LoVo (cell line): ENCODE measurements at regions not wholly inside any gene's neighbourhood (a gene's known extent, or its start where the extent isn't known, plus 50 kb on each side); places are given as distances from the start of the nearest gene placed in this dataset.

ENCODE experiments used
- DNase-seq: peaks from one replicate; pipeline ENCODE4 v3.0.0-alpha.2; 2016; ENCODE audit warnings: low spot score

DNA sequence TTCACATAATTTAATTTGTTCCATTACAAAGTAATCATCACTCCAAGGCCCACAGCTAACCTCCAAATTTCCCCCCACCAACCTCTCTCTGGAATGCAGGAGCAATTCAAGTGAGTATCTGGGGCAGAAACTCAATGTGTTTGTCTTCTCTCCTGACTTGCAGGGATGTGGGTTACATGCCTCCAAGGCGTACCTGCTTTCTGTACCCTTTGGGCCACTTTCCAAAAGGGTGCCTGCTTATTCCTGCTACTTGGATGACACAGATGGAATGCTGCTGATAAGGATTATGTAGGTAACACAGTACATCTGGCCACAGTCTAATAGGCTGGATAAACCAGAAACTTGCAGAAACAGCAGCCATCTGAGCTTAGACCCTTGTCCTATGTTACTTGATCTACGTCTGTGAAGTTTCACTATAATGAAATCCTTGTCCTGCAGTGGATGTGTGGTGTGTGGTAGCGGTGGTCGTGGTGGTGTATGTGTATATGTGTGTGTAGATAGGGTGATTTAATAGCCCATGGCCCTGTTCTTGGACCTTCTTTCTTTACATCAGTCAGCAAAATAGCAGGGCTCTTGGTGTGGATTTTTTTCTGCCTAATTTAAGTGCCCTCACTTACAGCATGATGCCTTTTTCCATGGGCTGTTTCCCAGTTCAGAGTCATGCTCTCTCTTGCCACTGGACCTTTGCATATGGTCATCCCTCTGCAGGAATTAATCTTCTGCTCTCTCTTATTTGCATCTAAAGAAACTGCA, 175.9 kb downstream of the ZDHHC21 start:
- no peak for DNase-seq

DNA sequence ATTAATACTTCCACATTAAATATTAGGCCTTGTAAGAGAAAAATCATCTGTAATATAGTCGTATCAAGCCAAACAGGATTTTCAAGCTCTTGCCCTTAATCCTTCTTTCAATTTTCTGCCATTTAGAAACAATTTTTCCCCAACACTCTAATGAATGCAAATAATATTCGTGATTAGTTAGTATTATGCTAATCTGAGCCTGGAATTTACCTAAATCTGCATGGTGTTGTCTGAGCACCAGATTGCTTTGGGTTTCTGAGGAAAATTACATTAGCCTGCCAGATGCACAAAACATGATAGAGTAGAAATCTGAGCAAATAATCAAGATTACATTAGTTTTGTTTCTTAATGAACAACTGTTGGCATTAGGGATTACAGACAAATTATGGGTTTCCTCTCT, 176.6 kb downstream of the ZDHHC21 start:
- DNase-seq, result no peak

DNA sequence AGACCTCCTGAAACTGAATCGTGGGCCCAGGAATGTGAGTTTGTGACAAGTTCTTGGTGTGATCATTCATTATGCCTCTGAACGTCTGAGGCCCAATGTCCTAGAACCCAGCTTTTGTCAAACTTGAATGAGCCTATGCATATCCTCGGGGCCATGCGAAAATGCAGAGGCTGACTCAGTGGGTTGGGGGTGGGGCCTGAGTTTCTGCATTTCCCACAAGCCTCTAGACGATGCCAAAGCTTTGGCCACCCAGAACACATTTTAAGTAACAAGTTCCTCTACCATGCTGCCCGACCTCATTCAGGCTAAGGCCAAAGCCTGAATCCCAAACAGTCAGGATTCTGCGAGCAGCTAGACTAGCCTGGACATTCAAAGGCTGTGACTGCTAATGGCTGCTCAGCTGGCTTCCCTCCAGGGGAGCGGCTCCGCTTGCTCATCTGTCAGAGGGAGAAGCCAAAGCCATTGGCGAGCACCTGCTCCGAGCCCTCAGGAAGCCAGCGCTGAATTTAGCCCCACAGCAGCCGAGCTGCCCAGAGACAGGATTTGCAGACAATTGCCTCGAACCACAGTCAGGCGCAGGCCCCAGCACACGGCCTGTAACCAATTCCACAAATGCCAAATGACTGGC, 177.5 kb downstream of the ZDHHC21 start:
- DNase-seq, result no peak

DNA sequence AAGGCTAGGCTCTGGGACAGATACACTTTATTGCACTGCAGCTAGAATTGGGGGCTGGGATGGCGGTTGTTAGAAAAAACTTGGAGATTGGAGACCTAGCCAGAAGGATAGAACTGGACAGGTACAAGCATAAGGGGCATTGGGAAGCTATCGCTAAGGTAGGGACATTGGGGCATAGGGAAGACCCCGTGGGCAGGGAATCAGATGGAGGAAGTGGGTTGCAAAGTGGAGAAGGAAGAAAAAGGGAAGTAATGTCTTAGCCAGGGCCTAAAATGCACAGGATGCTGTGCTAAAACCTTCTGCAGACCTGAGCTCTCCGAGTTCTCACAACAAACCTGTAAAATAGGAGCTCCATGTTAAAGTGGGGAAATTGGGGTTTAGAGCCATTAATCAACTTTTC, 178.2 kb downstream of the ZDHHC21 start:
- no peak for DNase-seq

DNA sequence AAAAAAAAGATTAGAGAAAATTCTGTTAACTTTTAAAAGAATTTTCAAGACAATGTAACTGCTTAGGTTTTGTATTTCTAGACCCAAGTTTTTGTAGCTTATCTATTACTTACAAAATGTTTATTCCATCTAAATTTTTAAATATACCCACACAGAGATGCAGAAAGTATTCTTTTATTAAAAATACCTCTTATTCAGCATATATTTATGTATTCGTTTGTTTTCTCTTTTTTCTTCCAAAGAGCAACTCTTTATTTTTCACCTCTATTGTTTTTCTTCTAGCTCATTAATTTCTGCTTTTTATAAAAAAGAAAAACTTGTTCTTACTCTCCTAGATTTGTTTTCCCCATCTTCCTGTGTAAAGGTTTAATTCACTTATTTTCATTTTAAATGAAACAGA, 180.3 kb downstream of the ZDHHC21 start:
- no peak for DNase-seq

DNA sequence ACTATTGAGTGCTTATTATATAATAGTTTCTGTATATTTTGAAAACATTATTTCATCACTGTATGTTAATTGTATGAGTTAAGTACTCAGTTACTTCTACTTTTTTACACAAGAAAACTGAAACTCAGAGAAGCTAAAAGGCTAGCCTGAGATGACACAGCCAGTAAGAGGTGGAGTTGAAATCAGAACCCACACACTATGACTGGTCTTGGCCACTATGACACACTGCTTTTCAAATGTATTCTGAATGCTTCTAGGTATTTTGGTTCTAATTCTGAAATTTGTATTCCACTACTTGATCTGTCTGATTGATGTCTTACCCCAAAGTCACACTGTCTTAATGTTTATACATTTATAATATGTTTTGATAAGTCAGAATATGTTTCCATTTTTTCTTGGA, 181.8 kb downstream of the ZDHHC21 start:
- no peak for DNase-seq

DNA sequence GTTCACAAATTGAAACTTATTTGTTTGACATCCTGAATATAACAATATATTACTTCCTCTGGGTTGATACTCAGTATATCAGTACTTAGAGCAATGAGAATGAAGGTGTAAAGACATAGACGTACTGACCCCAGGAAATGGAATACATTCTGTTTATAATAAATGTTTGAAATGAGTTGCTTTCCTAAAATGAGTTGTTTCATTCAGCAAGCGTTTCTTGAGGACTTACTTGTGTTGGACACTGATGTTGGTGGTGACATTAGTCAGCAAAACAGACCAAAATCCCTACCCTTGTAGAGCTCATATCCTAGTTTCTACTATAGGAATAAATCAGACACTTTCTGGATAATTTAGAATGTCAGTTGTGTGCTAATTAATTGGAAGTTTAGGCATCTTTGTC, 184.3 kb downstream of the ZDHHC21 start:
- DNase-seq, result no peak

DNA sequence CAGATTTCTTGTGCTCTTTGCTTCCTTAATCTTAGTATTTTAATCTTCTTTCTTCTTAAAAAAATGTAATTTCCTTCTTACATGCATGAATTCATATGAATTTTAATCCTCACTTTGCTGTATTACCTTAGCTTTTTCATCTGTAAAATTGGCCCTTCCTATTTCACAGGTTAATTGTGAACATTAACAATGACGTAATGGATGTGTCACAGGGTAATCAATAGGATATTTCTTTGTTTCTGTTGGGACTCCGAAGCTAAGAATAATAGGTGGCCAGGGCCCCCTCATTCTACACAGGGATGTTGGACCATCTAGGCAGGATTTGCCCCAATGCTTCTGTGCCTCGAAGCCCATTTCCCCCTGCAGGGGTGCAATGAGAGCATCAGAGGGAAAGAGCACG, 187.4 kb upstream of the NFIB start:
- DNase-seq, result no peak

DNA sequence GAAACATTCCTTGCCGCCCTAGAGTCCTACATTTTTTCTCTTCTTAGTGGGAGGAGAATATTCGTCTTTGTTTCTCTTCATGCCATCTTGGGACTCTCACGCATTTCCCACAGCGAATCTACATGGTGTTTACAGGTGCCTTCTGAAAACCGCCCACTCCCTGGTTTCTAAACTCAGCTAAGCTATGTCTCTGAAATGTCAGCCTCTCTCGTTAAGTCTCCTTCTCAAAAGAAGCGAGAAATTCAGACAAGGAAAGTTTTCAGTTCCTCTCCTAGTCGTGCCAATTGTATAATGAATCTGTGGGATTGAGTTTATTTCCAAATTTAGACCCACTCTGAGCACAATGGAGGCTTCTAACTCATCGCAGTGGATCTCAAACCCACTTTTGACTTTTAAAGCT, 186.8 kb upstream of the NFIB start:
- DNase-seq, result no peak

DNA sequence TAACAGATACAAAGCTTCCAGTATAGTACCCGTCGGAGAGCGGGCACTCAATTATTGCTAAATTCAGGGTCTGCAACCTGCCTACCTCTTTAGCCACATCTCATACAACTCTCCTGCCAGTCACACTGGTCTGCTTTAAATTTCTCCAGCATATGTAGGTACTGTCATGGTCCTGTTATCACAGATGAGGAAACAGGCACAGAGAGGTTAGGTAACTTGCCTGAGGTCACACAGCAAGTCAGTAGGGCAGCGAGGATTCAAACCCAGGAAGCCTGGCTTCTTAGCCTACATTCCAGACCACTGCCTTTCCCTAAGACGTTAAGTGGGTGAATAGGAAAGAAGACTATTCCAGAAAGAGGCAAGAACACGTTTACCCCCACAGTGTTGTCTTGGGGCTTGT, 186.0 kb upstream of the NFIB start:
- no peak for DNase-seq

DNA sequence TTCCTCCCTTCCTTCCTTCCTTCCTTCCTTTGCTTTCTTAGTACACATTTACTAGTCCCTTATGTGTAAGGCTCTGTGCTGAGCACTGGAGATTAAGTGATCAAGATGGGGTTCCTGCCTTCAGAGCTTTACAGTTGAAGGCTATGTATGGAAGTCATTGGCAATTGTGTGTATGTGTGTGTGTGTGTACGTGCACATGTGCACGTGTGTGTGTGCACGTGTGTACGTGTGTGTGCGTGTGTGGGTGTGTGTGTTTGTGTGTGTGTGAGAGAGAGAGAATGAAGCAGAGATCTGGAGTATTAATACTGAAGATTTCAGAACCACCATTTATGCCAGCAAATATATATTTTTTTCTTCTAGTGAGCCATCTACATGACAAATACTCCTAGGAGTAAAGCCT, 184.9 kb upstream of the NFIB start:
- DNase-seq, result no peak

DNA sequence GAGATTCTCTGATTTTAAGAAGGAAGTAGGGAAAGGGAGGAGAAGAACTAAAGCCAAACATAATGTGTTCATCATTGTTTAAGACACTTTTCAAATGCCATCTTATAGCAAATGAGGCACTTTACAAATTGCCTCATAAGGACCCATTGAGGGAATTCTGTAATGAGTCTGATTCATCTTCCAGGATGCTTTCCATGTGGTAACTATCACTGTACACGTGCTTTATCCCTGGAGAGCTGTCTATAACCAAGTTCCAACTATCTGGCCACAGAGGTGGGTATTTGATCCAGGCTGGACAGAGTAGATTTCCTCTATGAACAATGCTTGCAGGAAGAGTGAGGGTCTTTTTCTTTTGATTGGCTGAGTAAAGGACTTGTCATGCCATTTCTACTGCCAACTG, 183.5 kb upstream of the NFIB start:
- no peak for DNase-seq

DNA sequence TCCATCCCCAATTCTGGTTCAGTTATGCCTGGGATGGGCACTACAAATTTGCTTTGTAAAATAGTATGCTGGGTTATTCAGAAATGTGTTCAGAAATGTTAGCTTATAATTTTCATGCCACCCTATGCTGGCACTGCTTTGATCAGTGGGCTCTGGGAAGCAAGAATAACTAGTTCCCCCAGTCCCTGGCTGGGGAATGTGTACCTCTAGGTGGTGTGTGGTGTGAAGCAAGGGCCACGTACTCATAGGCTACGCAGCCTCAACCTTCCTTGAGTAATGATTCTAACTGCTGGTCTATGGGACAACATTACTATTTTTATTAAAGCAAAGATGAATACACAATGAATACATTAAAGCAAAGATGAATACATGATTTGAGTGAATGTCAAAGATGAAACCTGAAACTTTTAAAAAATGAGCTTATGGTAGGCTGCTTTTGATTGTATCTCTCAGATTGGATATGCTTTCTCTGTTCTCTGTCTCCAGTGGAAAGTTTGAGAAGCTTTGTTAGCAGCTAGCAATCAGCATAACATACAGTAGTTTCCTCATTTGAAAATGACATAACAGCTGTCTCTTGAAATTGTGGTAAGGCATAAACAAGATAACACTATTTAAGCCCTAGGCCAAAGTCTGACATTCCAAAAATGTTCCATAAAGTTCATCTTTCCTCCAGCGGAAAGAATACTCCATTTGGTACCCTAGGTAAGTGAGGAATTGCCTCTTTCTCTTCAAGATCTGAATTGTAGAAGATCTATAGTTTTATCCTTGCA, 174.7 kb upstream of the NFIB start:
- DNase-seq, result no peak

DNA sequence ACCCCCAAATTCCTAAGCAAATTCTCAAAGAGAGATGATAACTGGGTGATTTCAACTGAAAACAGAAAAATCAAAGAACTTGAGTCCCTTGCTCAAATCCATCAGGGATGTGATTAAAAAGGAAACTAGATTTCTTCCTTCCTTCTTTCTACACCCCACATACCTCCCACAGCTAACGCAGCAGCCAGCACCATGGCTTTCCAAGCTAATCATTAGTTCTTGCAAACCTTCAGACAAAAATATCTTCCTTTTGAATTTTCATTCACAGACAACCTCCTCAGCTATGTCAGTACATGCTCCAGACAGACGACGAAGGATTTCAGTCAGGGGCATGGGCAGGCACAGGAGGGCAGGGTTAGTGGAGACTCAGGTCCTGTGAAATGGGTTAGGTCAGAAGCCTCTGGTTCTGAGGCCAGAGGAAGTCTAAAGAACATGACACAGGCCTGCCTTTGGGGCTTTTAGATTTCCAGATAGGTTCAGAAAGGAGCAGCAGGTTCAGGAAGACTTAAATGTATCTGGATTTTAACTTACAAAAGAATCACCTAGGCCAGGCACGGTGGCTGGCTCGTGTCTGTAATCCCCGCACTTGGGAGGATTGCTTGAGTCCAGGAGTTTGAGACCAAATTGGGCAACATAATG, 173.7 kb upstream of the NFIB start:
- no peak for DNase-seq

DNA sequence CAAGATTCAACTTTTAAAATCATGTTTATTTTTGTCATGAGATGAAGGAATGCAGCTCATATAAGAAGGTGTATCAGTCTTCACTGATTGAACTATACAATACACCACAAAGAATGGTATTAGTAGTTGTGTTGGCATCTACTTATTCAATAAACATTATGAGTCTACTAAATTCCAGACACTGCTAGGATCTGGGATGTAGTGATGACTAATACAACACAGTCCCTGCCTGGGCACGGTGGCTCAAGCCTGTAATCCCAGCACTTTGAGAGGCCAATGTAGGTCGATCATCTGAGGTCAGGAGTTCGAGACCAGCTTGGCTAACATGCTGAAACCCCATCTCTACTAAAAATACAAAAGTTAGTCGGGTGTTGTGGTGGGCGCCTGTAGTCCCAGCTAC, 171.4 kb upstream of the NFIB start:
- no peak for DNase-seq

DNA sequence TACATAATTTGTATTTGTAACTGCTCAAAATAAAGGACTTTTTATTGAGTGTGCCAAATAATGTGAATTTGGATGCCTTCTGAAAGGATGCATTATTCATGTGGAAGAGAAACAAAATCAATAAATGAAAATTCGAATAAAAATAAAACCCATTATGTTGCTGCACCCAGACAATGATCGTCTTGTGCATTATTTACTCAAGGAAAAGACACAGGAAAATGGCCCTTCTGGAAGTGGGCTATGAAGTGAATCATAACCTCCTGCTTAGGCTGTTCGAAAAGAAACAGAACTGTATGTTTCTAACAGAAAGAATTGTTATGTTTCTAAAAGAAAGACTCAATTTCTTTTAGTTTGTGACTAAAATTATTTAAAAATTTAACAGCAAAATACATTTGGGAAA, 168.9 kb upstream of the NFIB start:
- no peak for DNase-seq

DNA sequence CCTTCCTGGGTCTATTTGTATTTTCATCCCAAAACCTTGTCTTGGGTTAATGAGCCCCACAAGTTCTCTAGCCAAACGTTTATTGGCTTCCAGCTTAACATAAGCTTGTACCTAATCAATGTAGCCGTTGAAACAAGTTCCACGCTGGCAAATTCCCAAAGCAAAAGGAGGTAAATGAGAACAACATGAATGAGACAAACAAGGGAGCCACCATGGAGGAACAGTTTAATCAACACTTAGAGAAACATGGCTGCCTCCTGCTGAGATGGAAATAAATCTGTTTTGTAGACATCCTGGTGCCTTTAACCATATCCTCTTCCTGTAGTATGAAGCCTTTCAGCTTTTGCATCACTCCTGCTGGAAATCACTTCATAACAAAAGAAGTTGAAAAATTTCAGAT, 166.6 kb upstream of the NFIB start:
- no peak for DNase-seq

DNA sequence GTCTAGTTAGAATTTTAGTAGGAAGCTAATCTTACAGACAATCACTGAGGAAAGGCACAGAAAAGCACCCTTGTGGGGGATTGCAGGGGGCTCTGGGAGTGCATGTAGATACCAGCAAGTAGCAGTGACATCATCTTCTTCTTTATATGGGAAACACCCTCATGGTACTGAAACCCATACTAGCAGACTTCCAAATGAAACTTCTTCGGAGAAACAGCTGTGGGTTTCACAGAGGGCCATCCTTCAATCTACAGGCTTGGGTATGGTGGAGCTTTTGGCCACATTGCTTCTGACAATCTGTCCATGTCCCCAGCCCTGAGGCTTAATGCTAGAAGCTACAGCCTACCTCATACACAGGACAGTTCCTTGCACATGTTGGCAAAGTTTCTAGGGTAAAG, 165.2 kb upstream of the NFIB start:
- no peak for DNase-seq

DNA sequence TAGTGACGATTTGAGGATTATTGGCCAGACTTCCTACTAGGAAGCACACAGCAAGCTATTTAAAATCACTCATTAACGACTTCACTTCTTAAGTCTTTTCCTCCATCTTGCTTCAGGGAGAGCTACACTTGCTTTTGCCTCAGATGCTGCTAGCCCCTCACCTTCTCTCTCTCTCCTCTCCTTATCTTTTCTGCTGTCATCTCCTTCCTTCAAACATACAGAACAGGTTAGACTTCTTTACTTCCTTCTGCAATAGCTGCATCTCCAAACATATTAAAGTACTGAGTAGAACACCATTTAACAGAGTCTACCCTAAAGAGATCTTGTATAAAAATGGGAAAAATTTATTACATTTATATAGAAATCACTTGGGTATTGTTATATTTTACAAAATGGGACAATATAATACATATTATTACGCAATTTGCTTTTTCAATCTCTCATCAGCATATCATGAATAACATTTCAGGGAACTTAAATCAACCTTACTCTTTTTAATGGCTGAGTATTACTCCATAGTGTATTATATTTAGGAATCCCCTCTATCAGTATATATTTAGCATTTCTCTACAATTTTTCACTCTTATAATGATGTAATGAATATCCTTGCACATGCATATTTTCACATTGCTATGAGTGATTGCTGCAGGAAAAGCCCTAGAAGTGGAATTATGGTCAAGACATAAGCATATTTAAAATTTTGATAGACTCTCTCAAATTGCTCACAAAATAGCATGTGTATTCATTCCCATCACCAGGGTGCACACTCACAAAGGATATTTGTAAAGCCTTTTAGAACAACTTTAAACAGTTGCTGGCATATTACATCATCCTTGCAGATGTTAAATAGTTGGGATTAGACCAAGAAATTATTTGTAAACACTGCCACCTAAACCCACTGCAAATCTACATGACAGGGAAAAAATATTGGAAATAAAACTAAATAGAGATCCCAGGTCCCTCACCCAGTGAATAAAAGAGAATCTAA, 164.5 kb upstream of the NFIB start:
- no peak for DNase-seq

DNA sequence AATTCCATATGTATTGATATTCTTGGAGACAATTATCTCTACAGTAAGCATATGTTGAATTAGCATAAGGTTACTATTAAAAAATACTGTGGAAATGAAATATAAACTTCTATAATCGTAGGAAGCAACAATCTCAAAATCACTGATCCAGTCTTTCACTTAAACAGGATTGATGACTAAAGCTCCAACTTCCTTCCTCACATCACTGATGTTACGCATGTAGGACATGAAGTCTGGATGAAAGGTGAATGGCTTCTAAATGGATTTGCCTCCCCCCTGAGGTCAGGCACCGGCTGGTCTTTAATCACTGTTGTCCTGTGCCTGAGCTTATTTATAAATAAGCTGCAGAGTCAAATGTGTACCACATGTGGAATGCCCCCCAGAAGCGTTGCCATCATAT, 157.1 kb upstream of the NFIB start:
- no peak for DNase-seq

DNA sequence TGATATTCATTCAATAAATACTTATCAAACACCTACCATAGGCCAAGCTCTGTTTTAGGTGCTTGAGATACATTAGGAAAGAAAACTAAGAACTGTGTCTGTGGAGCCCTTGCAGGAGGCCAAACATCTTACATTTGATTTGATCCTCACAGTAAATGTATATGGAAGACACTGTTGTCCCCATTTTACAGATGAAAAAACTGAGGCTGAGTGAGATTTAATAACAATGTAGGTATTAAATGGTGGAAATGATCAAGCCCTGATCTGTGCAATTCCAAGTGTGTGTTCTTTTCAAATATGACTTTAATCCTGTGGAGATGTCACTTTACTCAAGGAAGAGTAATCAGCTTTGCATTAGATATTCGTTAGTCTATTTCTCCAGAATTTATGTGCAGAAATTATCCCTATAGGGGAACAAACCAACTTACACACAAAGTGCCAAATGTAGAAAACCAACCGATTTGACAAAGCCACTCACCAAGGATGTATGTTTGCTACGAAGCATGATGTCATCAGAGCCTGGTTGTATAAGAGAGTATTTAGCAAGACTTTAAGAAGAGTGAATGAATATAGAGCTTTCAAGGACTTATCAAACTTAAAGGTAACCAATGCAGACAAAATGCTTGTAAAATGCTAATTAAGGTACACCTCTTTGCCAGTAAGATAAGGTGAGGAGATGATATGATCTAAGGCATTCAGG, 153.9 kb upstream of the NFIB start:
- DNase-seq, result no peak
